SU-DHL-6 (cell line): ENCODE measurements at regions not wholly inside any gene's neighbourhood (a gene's known extent, or its start where the extent isn't known, plus 50 kb on each side); places are given as distances from the start of the nearest gene placed in this dataset.

Source experiments
- EZH2phosphoT487 ChIP-seq: fragments of 200-600 bp; sonication (generic), shearing (Covaris generic); conservative IDR thresholded peaks from 2 replicates; pipeline ENCODE4 v1.6.1; 2018; ENCODE audit warnings: mild to moderate bottlenecking, antibody characterized with exemption, low read length, moderate library complexity, mixed read lengths
- TF ChIP-seq, protein P1 (sequence below): fragments of 200-600 bp; sonication (generic); IDR thresholded peaks from one replicate; pipeline ENCODE4 v1.5.1; 2017; ENCODE audit warnings: antibody characterized with exemption, mild to moderate bottlenecking, low read length, moderate library complexity; ENCODE audit not compliant: insufficient read depth, poor library complexity, severe bottlenecking

GRCh38 chr16:13839577-13839976, 80.4 kb upstream of the ERCC4 start:
- TF ChIP-seq, protein P1, sequence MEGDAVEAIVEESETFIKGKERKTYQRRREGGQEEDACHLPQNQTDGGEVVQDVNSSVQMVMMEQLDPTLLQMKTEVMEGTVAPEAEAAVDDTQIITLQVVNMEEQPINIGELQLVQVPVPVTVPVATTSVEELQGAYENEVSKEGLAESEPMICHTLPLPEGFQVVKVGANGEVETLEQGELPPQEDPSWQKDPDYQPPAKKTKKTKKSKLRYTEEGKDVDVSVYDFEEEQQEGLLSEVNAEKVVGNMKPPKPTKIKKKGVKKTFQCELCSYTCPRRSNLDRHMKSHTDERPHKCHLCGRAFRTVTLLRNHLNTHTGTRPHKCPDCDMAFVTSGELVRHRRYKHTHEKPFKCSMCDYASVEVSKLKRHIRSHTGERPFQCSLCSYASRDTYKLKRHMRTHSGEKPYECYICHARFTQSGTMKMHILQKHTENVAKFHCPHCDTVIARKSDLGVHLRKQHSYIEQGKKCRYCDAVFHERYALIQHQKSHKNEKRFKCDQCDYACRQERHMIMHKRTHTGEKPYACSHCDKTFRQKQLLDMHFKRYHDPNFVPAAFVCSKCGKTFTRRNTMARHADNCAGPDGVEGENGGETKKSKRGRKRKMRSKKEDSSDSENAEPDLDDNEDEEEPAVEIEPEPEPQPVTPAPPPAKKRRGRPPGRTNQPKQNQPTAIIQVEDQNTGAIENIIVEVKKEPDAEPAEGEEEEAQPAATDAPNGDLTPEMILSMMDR, result peak; percentile 14
- TF ChIP-seq EZH2phosphoT487, result no peak
